ENCODE measurements at regions not wholly inside any gene's neighbourhood (a gene's known extent, or its start where the extent isn't known, plus 50 kb on each side); places are given as distances from the start of the nearest gene placed in this dataset.

DNA sequence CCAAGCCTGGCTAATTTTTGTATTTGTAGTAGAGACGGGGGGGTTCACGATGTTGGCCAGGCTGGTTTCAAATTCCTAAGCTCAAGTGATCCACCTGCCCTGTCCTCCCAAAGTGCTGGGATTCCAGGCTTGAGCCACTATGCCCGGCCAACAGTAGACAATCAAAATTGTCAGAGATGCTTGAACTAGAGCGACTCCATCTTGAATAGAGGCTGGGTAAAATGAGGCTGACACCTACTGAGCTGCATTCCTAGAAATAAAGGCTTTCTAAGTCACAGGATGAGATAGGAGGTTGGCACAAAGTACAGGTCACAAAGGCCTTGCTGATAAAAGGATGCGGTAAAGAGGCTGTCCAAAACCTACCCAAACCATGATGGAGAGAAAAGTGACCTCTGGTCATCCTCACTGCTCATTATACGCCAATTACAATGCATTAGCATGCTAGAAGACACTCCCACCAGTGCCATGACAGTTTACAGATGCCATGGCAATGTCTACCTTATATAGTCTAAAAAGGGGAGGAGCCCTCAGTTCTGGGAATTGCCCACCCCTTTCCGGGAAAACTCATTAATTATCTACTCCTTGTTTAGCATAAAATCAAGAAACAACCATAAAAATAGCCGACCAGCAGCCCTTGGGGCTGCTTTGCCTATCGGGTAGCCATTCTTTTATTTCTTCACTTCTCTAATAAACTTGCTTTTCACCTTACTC, 134.5 kb downstream of the BAMBI start (continued):
- TF ChIP-seq NR4A1 (CRISPR knock-in tag; IDR thresholded peaks at IDR 0.05) (peak; percentile 77; the same call in 1 of the 2 replicates), NR4A1 (tag; IDR thresholded peaks at IDR 0.05) (peak; percentile 99), NFRKB (IDR thresholded peaks at IDR 0.05; ENCODE audit: low read depth) (no peak), YBX1 (IDR thresholded peaks at IDR 0.05) (no peak), ZNF197 (CRISPR knock-in tag; IDR thresholded peaks at IDR 0.05; ENCODE audit: low read depth) (peak; percentile 79; the same call in 1 of the 2 replicates), NCOA6 (IDR thresholded peaks at IDR 0.05) (peak; percentile 54), ZNF134 (CRISPR knock-in tag; conservative IDR thresholded peaks at IDR 0.05) (peak; percentile 65; the same call in 1 of the 2 replicates), MAFG (tag; conservative IDR thresholded peaks at IDR 0.05) (0 out of 2 replicates have a peak, but pooled peaks have one; percentile 40), BMI1 (IDR thresholded peaks at IDR 0.05; ENCODE audit: low read length) (peak; percentile 26; the same call in 1 of the 2 replicates), CCAR2 (IDR thresholded peaks at IDR 0.05; ENCODE audit: low read depth, low read length) (no peak), NFE2L1 (tag; IDR thresholded peaks at IDR 0.05; ENCODE audit: borderline replicate concordance, low read depth) (peak; percentile 65; the same call in 1 of the 2 replicates), EP300 (IDR thresholded peaks at IDR 0.05; ENCODE audit: low read length) (0 out of 2 replicates have a peak, but pooled peaks have one; percentile 2), TSC22D4 (tag; IDR thresholded peaks at IDR 0.05) (no peak), ZNF143 (CRISPR knock-in tag; IDR thresholded peaks at IDR 0.05) (no peak), HNRNPH1 (optimal IDR thresholded peaks at IDR 0.05; ENCODE audit: low read depth, low read length) (no peak), HDAC1 (IDR thresholded peaks at IDR 0.05) (0 out of 4 replicates have a peak, but pooled peaks of 1 of the 2 experiments have one; percentile 20), ZKSCAN8 (CRISPR knock-in tag; IDR thresholded peaks at IDR 0.05) (peak; percentile 90), ZNF780A (CRISPR knock-in tag; IDR thresholded peaks at IDR 0.05) (0 out of 2 replicates have a peak, but pooled peaks have one; percentile 50), THRAP3 (IDR thresholded peaks at IDR 0.05; ENCODE audit: borderline replicate concordance) (no peak), ZNF699 (CRISPR knock-in tag; IDR thresholded peaks at IDR 0.05; ENCODE audit: insufficient replicate concordance) (no peak), ZNF586 (CRISPR knock-in tag; conservative IDR thresholded peaks at IDR 0.05) (peak; percentile 87), STAT5A (IDR thresholded peaks at IDR 0.05; ENCODE audit: borderline replicate concordance, low read length) (peak; percentile 99), COPS2 (conservative IDR thresholded peaks at IDR 0.05) (no peak), TEAD4 (IDR thresholded peaks at IDR 0.05; ENCODE audit: low read length) (no peak), TEAD4 (CRISPR knock-in tag; IDR thresholded peaks at IDR 0.05; ENCODE audit: borderline replicate concordance) (no peak)
- TF ChIP-seq, protein P1, sequence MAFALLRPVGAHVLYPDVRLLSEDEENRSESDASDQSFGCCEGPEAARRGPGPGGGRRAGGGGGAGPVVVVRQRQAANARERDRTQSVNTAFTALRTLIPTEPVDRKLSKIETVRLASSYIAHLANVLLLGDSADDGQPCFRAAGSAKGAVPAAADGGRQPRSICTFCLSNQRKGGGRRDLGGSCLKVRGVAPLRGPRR (CRISPR knock-in tag; IDR thresholded peaks at IDR 0.05): 0 out of 2 replicates have a peak, but pooled peaks have one; percentile 78
- TF ChIP-seq, protein P2, sequence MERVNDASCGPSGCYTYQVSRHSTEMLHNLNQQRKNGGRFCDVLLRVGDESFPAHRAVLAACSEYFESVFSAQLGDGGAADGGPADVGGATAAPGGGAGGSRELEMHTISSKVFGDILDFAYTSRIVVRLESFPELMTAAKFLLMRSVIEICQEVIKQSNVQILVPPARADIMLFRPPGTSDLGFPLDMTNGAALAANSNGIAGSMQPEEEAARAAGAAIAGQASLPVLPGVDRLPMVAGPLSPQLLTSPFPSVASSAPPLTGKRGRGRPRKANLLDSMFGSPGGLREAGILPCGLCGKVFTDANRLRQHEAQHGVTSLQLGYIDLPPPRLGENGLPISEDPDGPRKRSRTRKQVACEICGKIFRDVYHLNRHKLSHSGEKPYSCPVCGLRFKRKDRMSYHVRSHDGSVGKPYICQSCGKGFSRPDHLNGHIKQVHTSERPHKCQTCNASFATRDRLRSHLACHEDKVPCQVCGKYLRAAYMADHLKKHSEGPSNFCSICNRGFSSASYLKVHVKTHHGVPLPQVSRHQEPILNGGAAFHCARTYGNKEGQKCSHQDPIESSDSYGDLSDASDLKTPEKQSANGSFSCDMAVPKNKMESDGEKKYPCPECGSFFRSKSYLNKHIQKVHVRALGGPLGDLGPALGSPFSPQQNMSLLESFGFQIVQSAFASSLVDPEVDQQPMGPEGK (CRISPR knock-in tag; IDR thresholded peaks at IDR 0.05; ENCODE audit: borderline replicate concordance): peak; percentile 72; the same call in 1 of the 2 replicates
- TF ChIP-seq, protein P3, sequence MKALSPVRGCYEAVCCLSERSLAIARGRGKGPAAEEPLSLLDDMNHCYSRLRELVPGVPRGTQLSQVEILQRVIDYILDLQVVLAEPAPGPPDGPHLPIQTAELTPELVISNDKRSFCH (CRISPR knock-in tag; IDR thresholded peaks at IDR 0.05): peak; percentile 82
- TF ChIP-seq, protein P3 (tag; IDR thresholded peaks at IDR 0.05): peak; percentile 99
